Stomach (tissue), 4 donors: ENCODE measurements at regions not wholly inside any gene's neighbourhood (a gene's known extent, or its start where the extent isn't known, plus 50 kb on each side); places are given as distances from the start of the nearest gene placed in this dataset.

Experiments
- CTCF ChIP-seq, 7 experiments: fragments of 450-650 bp in 4 of 7; fragments of 200-600 bp in 3 of 7; sonication (generic) in 3 of 7; IDR thresholded peaks; one replicate each; pipeline ENCODE4 v1.5.1; 2016 to 2019; ENCODE audit warnings: antibody characterized with exemption in 7 of 7, control low read depth in 2 of 7, mild to moderate bottlenecking in 1 of 7
- POLR2A ChIP-seq, 4 donors: fragments of 450-650 bp; IDR thresholded peaks; one replicate each; pipeline ENCODE4 v1.6.1; 2016; ENCODE audit warnings: antibody characterized with exemption in 4 of 4, control low read depth in 2 of 4, mild to moderate bottlenecking in 1 of 4, moderate library complexity in 1 of 4

GRCh38 chr6:54002116-54002515, 109.1 kb upstream of the MLIP start:
- TF ChIP-seq POLR2A (IDR thresholded peaks at IDR 0.05) (no peak), CTCF (IDR thresholded peaks at IDR 0.05) (no peak)
